Peyer's patch (tissue), 4 donors: ENCODE measurements at regions not wholly inside any gene's neighbourhood (a gene's known extent, or its start where the extent isn't known, plus 50 kb on each side); places are given as distances from the start of the nearest gene placed in this dataset.

Experiments used
- POLR2A ChIP-seq, 2 donors: fragments of 450-650 bp; IDR thresholded peaks; one replicate each; pipeline ENCODE4 v1.5.1; 2017; ENCODE audit warnings: antibody characterized with exemption in 2 of 2, mild to moderate bottlenecking in 2 of 2, moderate library complexity in 2 of 2
- TF ChIP-seq, protein P1 (sequence below), 6 experiments: fragments of 450-650 bp in 4 of 6; fragments of 200-600 bp in 2 of 6; sonication (generic) in 1 of 6; IDR thresholded peaks; one replicate each; pipeline ENCODE4 v1.5.1; 2017 to 2019; ENCODE audit warnings: antibody characterized with exemption in 6 of 6, mild to moderate bottlenecking in 3 of 6, moderate library complexity in 1 of 6

DNA sequence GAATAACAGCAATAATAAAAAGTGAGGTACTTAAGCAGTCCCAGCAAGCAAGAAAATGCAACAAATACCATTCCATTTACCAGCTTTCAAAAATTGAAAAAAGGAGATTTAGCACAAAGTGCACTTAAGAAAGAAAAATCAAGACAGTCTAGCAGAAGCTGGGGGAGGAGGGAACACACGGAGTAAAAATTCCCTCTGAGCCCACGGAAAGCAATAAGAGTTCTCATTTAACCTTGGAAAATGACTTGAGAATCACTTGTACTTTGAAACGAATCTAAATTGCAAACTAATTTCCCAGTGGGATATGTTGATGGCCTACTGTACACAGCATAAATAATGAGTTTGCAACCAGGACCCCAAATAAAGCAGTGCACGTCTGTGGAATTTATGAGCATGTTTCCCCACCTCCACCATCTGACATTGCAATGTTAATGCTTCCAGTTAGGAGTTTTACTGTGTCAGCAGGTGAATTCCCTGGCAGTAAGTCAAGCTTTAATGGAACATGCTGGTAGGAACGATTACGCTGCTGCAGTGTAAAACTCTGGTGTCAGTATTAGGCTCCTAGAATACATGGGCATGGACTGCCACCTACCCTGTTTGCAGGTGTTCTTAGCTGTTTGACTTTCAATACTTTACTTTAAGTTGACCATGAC lies 386.8 kb downstream of the HDGFL1 start:
- TF ChIP-seq, protein P1, sequence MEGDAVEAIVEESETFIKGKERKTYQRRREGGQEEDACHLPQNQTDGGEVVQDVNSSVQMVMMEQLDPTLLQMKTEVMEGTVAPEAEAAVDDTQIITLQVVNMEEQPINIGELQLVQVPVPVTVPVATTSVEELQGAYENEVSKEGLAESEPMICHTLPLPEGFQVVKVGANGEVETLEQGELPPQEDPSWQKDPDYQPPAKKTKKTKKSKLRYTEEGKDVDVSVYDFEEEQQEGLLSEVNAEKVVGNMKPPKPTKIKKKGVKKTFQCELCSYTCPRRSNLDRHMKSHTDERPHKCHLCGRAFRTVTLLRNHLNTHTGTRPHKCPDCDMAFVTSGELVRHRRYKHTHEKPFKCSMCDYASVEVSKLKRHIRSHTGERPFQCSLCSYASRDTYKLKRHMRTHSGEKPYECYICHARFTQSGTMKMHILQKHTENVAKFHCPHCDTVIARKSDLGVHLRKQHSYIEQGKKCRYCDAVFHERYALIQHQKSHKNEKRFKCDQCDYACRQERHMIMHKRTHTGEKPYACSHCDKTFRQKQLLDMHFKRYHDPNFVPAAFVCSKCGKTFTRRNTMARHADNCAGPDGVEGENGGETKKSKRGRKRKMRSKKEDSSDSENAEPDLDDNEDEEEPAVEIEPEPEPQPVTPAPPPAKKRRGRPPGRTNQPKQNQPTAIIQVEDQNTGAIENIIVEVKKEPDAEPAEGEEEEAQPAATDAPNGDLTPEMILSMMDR (IDR thresholded peaks at IDR 0.05), result no peak
- TF ChIP-seq POLR2A (IDR thresholded peaks at IDR 0.05), result no peak
